Sigmoid colon (tissue), 4 donors: ENCODE measurements at regions not wholly inside any gene's neighbourhood (a gene's known extent, or its start where the extent isn't known, plus 50 kb on each side); places are given as distances from the start of the nearest gene placed in this dataset.

Experiments
- EP300 ChIP-seq, 4 donors: sonication (generic); formaldehyde crosslinking; IDR thresholded peaks; one replicate each; pipeline ENCODE4 v1.6.1; 2017; ENCODE audit warnings: antibody characterized with exemption in 4 of 4
- TF ChIP-seq, protein P1 (sequence below), 4 experiments: fragments of 450-650 bp in 3 of 4; fragments of 200-600 bp in 1 of 4; IDR thresholded peaks; one replicate each; pipeline ENCODE4 v1.5.1; 2016 to 2019; ENCODE audit warnings: antibody characterized with exemption in 4 of 4, mild to moderate bottlenecking in 3 of 4, moderate library complexity in 2 of 4

DNA sequence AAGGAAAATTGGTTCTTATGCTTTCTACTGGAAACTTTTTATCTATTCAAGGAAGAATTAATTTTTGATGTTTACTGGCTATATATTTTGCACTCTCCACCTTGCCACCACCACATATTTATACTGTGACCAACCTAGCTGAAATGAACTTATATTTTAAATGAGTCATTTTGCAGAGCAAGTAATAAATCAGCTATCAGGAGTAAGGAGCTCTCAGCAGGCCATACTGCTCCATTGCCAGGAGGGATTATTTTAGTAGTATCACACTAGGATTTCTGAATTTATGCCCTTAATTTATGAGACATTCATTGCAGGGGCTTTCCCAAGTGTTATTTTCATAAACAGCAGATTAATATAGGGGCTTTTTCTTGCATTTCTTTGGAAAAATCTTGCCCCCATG, 125.8 kb upstream of the CYP1B1 start:
- TF ChIP-seq, protein P1, sequence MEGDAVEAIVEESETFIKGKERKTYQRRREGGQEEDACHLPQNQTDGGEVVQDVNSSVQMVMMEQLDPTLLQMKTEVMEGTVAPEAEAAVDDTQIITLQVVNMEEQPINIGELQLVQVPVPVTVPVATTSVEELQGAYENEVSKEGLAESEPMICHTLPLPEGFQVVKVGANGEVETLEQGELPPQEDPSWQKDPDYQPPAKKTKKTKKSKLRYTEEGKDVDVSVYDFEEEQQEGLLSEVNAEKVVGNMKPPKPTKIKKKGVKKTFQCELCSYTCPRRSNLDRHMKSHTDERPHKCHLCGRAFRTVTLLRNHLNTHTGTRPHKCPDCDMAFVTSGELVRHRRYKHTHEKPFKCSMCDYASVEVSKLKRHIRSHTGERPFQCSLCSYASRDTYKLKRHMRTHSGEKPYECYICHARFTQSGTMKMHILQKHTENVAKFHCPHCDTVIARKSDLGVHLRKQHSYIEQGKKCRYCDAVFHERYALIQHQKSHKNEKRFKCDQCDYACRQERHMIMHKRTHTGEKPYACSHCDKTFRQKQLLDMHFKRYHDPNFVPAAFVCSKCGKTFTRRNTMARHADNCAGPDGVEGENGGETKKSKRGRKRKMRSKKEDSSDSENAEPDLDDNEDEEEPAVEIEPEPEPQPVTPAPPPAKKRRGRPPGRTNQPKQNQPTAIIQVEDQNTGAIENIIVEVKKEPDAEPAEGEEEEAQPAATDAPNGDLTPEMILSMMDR (IDR thresholded peaks at IDR 0.05) = no peak
- TF ChIP-seq EP300 (IDR thresholded peaks at IDR 0.05) = no peak
